ENCODE measurements at regions not wholly inside any gene's neighbourhood (a gene's known extent, or its start where the extent isn't known, plus 50 kb on each side); places are given as distances from the start of the nearest gene placed in this dataset.
A peak's percentile ranks its signal among the peaks of the same experiment; 100 is the strongest.

DNA sequence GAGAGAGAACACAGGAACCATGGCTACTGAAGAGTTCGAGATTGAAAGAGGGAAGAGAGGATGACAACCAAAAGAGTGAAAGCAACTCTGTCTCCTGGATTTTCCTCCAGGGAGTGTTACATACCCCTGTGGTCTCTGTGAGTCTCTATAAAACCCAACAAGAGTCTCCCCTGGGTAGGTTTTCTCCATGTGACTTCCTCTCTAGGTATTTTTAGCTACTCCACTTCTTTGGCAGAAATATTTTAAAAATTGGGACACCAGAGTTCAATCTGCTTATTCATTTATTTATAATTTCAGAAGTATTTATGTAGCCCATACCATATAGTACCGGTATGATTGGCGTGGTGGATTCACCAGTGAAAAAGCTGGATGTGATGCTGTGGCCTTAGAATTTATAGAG is 671.7 kb upstream of the NR2F2 start:
- no peak for TF ChIP-seq CTCF (IDR thresholded peaks at IDR 0.05; ENCODE audit: low read depth, low read length)
- Histone ChIP-seq H3K4me1 (ENCODE audit: low read depth) (no peaks in the 10 kb centered on the region), H3K36me3 (no peaks in the 10 kb centered on the region), H3K4me3 (no peak overlapping the region), H3K9me3 (ENCODE audit: low read depth) (no peaks in the 10 kb centered on the region), H3K27ac (no peak overlapping the region), H3K27me3 (no peaks in the 10 kb centered on the region)
- no peak for DNase-seq (ENCODE audit: low read depth in 1 of 2, low spot score in 1 of 2)

DNA sequence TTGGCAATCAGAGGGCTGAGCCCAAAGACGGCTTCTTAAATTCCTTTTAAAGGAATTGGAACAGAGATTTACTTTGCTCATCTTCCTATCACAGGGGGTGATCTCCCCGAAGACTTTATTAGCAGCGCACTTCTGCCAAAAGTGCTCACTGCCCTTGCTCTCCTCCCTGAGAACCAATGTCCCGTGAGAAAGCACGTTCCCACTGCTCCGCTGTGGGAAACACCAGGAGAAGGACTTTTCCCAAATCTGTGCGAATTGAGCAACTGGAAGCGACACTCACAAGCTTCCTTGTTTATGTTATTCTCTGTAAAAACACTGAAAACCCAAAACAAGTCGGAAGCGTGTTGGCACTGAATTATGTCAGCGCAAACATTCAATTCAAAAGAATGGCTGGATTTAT is 670.8 kb upstream of the NR2F2 start:
- no peak for TF ChIP-seq CTCF (IDR thresholded peaks at IDR 0.05; ENCODE audit: low read depth, low read length)
- H3K9me3 ChIP-seq (ENCODE audit: low read depth) = no peaks in the 10 kb centered on the region
- H3K36me3 ChIP-seq = no peaks in the 10 kb centered on the region
- H3K4me1 ChIP-seq (ENCODE audit: low read depth) = no peaks in the 10 kb centered on the region
- no peaks in the 10 kb centered on the region for H3K27me3 ChIP-seq
- no peak for DNase-seq (ENCODE audit: low read depth in 1 of 2, low spot score in 1 of 2)
- H3K4me3 ChIP-seq = no peak overlapping the region
- no peak overlapping the region for H3K27ac ChIP-seq

- no peak for TF ChIP-seq CTCF (IDR thresholded peaks at IDR 0.05; ENCODE audit: low read depth, low read length)
- H3K27me3 ChIP-seq = no peaks in the 10 kb centered on the region
- no peaks in the 10 kb centered on the region for H3K36me3 ChIP-seq
- H3K4me1 ChIP-seq (ENCODE audit: low read depth) = peaks cover under 1% of the 10 kb centered on the region
- no peaks in the 10 kb centered on the region for H3K9me3 ChIP-seq (ENCODE audit: low read depth)
- no peak for DNase-seq (ENCODE audit: low read depth in 1 of 2, low spot score in 1 of 2)
- no peak overlapping the region for H3K4me3 ChIP-seq
- no peak overlapping the region for H3K27ac ChIP-seq
Observed at GRCh38 chr15:95662638-95663037, 667.9 kb upstream of the NR2F2 start.

- H3K4me1 ChIP-seq (ENCODE audit: low read depth) = peaks cover 9% of the 10 kb centered on the region
- peak in 1 of 2 donors; percentile 18 for DNase-seq (ENCODE audit: low read depth in 1 of 2, low spot score in 1 of 2)
- no peaks in the 10 kb centered on the region for H3K27me3 ChIP-seq
- no peaks in the 10 kb centered on the region for H3K36me3 ChIP-seq
- no peak overlapping the region for H3K4me3 ChIP-seq
- no peak overlapping the region for H3K27ac ChIP-seq
- no peaks in the 10 kb centered on the region for H3K9me3 ChIP-seq (ENCODE audit: low read depth)
- TF ChIP-seq CTCF (IDR thresholded peaks at IDR 0.05; ENCODE audit: low read depth, low read length) = no peak
Observed at GRCh38 chr15:95663156-95664100, 667.1 kb upstream of the NR2F2 start.

DNA sequence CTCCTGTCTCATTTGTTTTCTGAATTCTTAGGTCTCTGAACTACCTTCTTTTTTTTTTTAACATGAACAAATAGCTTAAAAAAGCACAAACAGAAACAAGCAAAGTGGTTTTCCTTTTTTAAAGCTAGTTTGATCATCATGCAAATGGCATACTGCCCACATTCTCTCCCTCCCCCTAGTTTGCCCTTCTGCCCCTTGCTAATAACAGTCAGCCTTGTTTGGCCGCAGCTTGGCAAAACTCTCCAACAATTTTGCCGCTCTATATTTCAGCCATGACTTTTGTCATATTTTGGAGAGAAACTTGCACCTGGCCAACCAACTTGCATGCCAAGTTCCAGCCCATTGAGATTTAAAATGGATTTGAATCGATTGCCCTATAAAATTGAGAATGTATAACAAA is 666.0 kb upstream of the NR2F2 start:
- Histone ChIP-seq H3K27me3 (no peaks in the 10 kb centered on the region), H3K36me3 (no peaks in the 10 kb centered on the region), H3K4me3 (no peak overlapping the region), H3K4me1 (ENCODE audit: low read depth) (peaks cover 9% of the 10 kb centered on the region), H3K27ac (no peak overlapping the region), H3K9me3 (ENCODE audit: low read depth) (no peaks in the 10 kb centered on the region)
- no peak for TF ChIP-seq CTCF (IDR thresholded peaks at IDR 0.05; ENCODE audit: low read depth, low read length)
- no peak for DNase-seq (ENCODE audit: low read depth in 1 of 2, low spot score in 1 of 2)

Data from cardiac muscle cell (in vitro differentiated cells and primary cell).